ENCODE measurements at regions not wholly inside any gene's neighbourhood (a gene's known extent, or its start where the extent isn't known, plus 50 kb on each side); places are given as distances from the start of the nearest gene placed in this dataset.
"Not testable (repeated sequence)": the region's sequence is repeated elsewhere in the genome, so short reads cannot be mapped to it uniquely, and the experiment has no call there.

GRCh38 chr9:39680694-39681401, 325.4 kb downstream of the SPATA31A1 start:
- H3K27me3 Mint-ChIP-seq, H3K36me3 Mint-ChIP-seq, H3K4me1 Mint-ChIP-seq, H3K4me3 Mint-ChIP-seq, H3K27ac Mint-ChIP-seq, H3K9me3 Mint-ChIP-seq: not testable (repeated sequence)

DNA sequence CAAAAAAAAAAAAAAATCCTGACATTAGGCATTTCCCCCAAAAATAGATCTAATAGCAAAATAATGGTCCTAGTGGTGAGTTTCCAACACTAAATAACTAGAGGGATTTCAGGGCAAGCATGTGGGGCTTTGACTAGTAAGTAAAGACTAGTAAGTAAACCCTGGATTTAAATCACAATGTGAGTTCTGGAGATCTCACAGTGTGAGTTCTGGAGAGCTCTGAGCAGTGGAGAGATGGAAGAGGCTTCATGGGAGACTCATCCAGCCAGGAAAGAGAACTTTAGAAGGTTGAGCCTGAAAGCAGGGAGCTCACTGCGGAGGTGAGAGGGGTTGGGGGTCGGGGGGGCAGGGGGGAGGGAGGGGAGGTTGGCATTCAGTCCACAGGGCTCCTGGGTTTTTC, 373.4 kb downstream of the SPATA31A1 start:
- not testable (repeated sequence) for H3K9me3 Mint-ChIP-seq, H3K4me3 Mint-ChIP-seq, H3K27ac Mint-ChIP-seq, H3K27me3 Mint-ChIP-seq, H3K4me1 Mint-ChIP-seq, H3K36me3 Mint-ChIP-seq

DNA sequence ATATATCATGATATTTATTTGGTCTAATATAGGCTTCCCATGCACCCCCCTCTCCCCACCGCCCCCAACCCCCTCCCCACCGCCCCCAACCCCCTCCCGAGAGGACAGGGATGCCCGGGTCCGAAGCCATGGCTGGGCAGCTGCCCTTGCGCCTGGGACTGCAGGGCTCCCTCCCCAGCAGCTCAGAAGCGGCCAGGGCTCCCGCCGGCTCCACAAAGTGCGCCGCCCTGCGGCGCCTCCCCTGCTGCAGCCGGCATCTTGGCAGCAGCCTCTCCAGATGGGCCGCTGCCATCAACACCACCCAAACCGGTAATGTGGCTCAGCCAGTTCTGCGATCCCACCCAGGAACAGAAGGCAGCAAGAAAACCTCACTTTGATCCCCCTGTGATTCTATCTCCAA, 389.4 kb downstream of the SPATA31A1 start:
- not testable (repeated sequence) for H3K4me1 Mint-ChIP-seq, H3K27ac Mint-ChIP-seq, H3K9me3 Mint-ChIP-seq, H3K4me3 Mint-ChIP-seq, H3K36me3 Mint-ChIP-seq, H3K27me3 Mint-ChIP-seq

DNA sequence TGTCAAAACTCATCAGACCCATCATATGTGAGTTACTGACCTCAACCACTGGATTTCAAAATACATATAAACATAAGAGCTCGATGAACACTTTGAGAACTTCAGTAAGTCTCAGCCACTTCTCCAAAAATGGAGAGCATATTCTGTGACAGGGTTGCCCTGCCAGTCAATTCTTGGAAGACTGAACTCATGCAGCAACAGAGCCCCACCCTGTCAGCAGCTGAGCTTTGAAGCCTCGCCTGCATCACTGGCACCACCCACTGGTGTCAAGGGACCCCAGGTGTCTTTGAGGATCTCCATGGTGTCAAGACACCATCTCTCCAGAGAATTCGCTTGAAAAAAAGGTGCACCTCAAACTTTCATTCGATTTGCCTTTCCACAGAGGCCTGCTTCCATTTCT, 420.1 kb downstream of the SPATA31A1 start:
- H3K27me3 Mint-ChIP-seq, H3K27ac Mint-ChIP-seq, H3K36me3 Mint-ChIP-seq, H3K4me3 Mint-ChIP-seq, H3K9me3 Mint-ChIP-seq, H3K4me1 Mint-ChIP-seq: not testable (repeated sequence)

- not testable (repeated sequence) for H3K4me1 Mint-ChIP-seq, H3K4me3 Mint-ChIP-seq, H3K9me3 Mint-ChIP-seq, H3K36me3 Mint-ChIP-seq, H3K27me3 Mint-ChIP-seq, H3K27ac Mint-ChIP-seq
Measured at GRCh38 chr9:39791356-39791755, 435.9 kb downstream of the SPATA31A1 start.

DNA sequence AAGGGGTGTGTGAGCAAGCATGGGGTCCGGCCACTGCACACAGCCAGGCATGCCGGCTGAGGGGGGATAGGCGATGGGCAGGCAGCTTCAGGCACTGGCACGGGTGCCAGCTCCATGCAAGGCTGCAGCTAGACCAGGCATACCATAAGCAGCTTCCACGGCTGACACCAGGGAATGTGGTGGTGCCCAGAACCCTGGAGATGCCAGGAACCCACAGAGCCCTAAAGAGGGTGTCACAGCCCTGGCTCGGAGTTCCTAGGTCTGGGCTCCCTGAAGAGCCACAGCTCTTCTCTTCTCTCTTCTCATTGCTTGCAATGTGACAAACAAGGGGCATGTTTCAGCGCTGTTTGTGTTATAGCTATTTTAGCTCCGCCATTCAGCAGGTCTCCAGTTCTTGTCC, 442.5 kb downstream of the SPATA31A1 start:
- H3K9me3 Mint-ChIP-seq, H3K27ac Mint-ChIP-seq, H3K27me3 Mint-ChIP-seq, H3K4me3 Mint-ChIP-seq, H3K36me3 Mint-ChIP-seq, H3K4me1 Mint-ChIP-seq: not testable (repeated sequence)

GRCh38 chr9:39799252-39799651, 443.8 kb downstream of the SPATA31A1 start:
- H3K4me1 Mint-ChIP-seq, H3K27ac Mint-ChIP-seq, H3K9me3 Mint-ChIP-seq, H3K4me3 Mint-ChIP-seq, H3K36me3 Mint-ChIP-seq, H3K27me3 Mint-ChIP-seq: not testable (repeated sequence)

DNA sequence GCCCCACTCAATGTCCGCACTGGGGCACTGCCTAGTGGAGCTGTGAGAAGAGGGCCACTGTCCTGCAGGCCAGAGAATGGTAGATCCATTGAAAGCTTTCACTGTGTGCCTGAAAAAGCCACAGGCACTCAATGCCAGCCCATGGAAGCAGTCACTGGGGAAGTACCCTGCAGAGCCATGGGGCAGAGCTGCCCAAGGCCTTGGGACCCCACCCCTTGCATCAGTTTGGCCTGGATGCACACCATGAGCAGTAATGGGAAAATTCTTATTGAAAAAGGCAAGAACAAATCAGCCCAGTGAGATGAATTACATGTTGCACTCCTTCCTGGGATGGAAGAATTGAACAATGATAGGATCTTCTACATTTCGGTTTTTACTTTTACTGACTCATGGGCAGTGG, 447.1 kb downstream of the SPATA31A1 start:
- not testable (repeated sequence) for H3K4me3 Mint-ChIP-seq

DNA sequence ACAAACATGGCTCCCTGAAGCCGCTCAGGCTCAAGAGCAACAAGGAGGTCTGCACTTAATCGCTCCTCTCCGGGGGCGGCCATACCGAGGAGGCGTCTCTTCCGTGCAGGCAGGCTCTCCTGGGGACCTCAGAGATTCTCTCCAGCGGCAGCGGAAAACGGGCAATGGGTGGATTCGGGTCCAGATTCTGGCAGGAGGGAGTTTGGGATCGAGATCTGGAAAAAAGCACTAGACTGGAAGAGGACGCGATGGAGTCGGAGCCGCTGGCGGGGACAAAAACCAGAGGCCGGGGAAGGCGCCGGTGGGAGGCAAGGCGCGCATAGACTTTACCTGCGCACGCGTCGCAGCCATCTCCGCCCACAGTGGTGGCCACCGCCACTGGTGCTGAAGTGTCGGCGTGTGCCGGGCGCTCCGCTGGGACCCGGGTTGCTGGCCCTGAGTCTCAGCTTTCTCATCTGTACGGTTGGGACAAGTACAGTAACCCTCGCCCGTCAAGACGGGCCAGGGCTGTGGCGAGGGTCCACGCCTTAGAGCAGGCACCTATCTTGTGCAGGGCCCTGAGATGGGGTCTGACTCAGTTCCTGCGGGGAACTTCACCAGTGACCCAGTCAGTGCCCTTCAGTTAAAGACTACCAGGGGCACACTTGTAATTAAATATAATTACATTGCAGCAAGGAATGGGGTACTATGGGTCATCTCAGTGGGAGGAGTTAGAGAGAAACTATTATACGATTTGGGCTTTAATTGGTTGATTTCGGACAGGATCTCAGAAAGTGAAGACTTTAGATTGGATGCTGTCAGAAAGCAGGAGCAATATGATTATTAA, 454.1 kb downstream of the SPATA31A1 start:
- peak overlapping the region; percentile 82 to 97 (median 95) for H3K27ac Mint-ChIP-seq
- H3K27me3 Mint-ChIP-seq, H3K36me3 Mint-ChIP-seq, H3K4me1 Mint-ChIP-seq, H3K9me3 Mint-ChIP-seq: not testable (repeated sequence)
- H3K4me3 Mint-ChIP-seq, result peak overlapping the region; percentile 93 to 99 (median 96)

More for the DNA sequence above, 447.1 kb downstream of the SPATA31A1 start:
- H3K27ac Mint-ChIP-seq, H3K4me1 Mint-ChIP-seq, H3K36me3 Mint-ChIP-seq, H3K9me3 Mint-ChIP-seq, H3K27me3 Mint-ChIP-seq: not testable (repeated sequence)

DNA sequence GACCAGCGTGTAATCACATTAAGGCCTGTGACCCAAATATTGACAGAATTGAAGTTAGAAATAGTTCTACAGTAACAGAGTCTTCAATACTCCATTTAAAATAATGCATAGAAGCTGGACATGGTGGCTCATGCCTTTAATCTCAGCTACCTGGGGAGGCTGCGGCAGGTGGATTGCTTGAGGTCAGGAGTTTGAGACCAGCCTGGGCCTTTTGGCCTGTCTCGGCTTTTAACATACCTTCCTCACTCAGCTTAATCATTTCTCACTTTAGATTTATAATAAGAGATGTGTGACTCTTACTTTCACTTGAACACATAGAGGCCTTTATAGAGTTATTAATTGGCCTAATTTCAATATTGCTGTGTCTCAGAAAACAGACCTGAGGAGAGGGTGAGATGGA, 454.9 kb downstream of the SPATA31A1 start:
- not testable (repeated sequence) for H3K4me3 Mint-ChIP-seq, H3K9me3 Mint-ChIP-seq, H3K4me1 Mint-ChIP-seq, H3K36me3 Mint-ChIP-seq, H3K27me3 Mint-ChIP-seq, H3K27ac Mint-ChIP-seq

DNA sequence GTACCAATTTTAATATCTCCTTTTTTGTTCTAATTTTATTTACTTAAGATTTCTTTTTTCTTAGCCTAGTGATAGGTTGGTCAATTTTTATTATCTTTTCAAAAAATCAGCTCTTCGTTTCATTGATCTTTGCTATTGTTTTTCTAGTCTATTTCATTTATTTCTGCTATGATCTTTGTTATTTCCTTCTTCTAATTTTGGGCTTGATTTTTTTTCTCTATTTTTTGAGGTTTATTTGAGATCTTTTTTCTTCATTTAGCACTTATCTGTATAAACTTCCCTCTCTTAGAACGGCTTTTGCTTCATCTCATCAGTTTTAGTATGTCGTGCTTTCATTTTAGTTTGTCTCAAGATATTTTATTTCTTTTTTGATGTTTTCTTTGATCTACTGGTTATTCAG, 456.1 kb downstream of the SPATA31A1 start:
- H3K4me1 Mint-ChIP-seq, H3K4me3 Mint-ChIP-seq: not testable (repeated sequence)

GRCh38 chr9:39828457-39828856, 473.0 kb downstream of the SPATA31A1 start:
- H3K27ac Mint-ChIP-seq, H3K36me3 Mint-ChIP-seq, H3K27me3 Mint-ChIP-seq, H3K9me3 Mint-ChIP-seq, H3K4me3 Mint-ChIP-seq, H3K4me1 Mint-ChIP-seq: not testable (repeated sequence)

More for the DNA sequence above, 456.1 kb downstream of the SPATA31A1 start:
- not testable (repeated sequence) for H3K27me3 Mint-ChIP-seq, H3K9me3 Mint-ChIP-seq, H3K36me3 Mint-ChIP-seq, H3K27ac Mint-ChIP-seq
